SK-N-MC (cell line): ENCODE measurements at regions not wholly inside any gene's neighbourhood (a gene's known extent, or its start where the extent isn't known, plus 50 kb on each side); places are given as distances from the start of the nearest gene placed in this dataset.

Experiments
- DNase-seq: peaks from one replicate; pipeline ENCODE4 v3.0.0-alpha.2; 2011; ENCODE audit warnings: low read depth, low spot score
- H3K27ac ChIP-seq: fragments of 200-600 bp; sonication (generic); 2 replicates; pipeline ENCODE4 v1.5.1; 2016; ENCODE audit warnings: mixed run types
- H3K36me3 ChIP-seq: fragments of 200-600 bp; sonication (generic); 2 replicates; pipeline ENCODE4 v1.6.1; 2017; ENCODE audit warnings: antibody characterized with exemption, low read length, mixed read lengths; ENCODE audit not compliant: insufficient read depth
- H3K4me3 ChIP-seq: fragments of 200-600 bp; sonication (generic); 2 replicates; pipeline ENCODE4 v1.5.1; 2016
- H3K9ac ChIP-seq: fragments of 200-600 bp; sonication (generic); 2 replicates; pipeline ENCODE4 v1.8.0; 2017; ENCODE audit warnings: mixed run types, mixed read lengths; ENCODE audit not compliant: insufficient read length
- H3K9me3 ChIP-seq: fragments of 200-600 bp; sonication (generic); 2 replicates; pipeline ENCODE4 v1.6.1; 2017; ENCODE audit warnings: low read depth, mild to moderate bottlenecking, antibody characterized with exemption, low read length, moderate library complexity, mixed read lengths
- EZH2 ChIP-seq: fragments of 200-600 bp; sonication (generic); IDR thresholded peaks from one replicate; pipeline ENCODE4 v1.6.1; 2017; ENCODE audit warnings: antibody characterized with exemption
- FOXP2 ChIP-seq: optimal IDR thresholded peaks from 2 replicates; pipeline ENCODE3; 2011; ENCODE audit warnings: mild to moderate bottlenecking, moderate library complexity; ENCODE audit not compliant: insufficient read depth; ENCODE audit errors: extremely low read length, control extremely low read depth
- POLR2AphosphoS5 ChIP-seq: IDR thresholded peaks from 2 replicates; pipeline ENCODE4 v1.6.1; 2012; ENCODE audit warnings: mild to moderate bottlenecking, low read depth, low read length, borderline replicate concordance

DNA sequence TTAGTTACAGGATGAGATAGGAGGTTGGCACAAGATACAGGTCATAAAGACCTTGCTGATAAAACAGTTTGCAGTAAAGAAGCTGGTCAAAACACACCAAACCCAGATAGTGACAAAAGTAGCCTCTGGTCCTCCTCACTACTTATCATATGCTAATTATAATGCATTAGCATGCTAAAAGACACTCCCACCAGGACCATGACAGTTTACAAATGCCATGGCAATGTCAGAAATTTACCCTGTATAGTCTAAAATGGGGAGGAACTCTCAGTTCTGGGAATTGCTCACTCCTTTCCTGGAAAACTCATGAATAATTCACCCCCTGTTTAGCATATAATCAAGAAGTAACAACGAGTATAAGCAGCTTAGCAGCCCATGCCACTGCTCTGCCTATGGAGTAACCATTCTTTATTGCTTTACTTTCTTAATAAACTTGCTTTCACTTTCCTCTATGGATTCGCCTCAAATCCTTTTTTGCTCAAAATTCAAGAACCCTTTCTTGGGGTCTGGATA lies 1254.4 kb downstream of the PCDH7 start:
- no peak overlapping the region for H3K4me3 ChIP-seq
- no peaks in the 10 kb centered on the region for H3K36me3 ChIP-seq
- H3K27ac ChIP-seq: no peak overlapping the region
- TF ChIP-seq FOXP2 (no peak), POLR2AphosphoS5 (no peak), EZH2 (no peak)
- no peak for DNase-seq
- no peaks in the 10 kb centered on the region for H3K9me3 ChIP-seq
- no peak overlapping the region for H3K9ac ChIP-seq

DNA sequence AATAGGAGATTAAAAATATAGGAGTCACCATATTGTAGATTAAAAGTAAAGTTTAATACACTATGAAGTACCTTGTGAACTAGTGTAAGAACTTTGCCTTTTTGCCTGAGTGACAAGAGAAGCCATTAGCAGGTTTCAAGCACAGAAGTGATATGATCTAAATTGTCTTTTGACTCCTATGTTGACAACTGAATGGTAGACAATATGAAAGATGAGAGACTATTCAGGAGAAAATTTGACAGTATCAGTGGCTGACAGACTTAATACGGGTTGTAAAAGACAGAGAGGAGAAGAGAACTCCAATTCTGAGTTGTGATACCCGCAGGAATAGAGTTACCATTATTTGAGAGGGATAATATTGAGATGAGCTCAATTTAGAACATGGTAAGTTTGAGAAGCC lies 1259.8 kb downstream of the PCDH7 start:
- no peak for DNase-seq
- no peak overlapping the region for H3K9ac ChIP-seq
- H3K4me3 ChIP-seq: no peak overlapping the region
- no peaks in the 10 kb centered on the region for H3K36me3 ChIP-seq
- TF ChIP-seq FOXP2: no peak
- no peak for TF ChIP-seq POLR2AphosphoS5
- no peak for TF ChIP-seq EZH2
- no peak overlapping the region for H3K27ac ChIP-seq
- no peaks in the 10 kb centered on the region for H3K9me3 ChIP-seq

DNA sequence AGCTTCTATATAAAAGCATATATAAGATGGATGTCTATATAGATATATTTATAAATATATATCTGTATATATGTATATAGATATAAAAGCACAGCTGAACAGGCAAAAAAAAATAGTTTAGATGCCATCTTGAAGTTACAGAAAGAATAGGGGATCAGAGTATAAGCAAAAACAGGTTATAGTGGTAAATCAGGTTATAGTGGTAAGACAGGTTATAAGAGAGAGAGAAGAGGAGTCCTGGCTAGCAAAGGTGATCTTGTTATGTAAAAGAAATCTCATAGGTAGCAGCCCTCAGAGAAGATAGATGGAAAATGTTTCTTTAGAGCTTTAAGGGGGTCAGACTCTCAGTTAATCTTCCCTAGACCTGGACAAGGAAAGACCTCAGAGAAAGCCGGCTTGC lies 1263.1 kb downstream of the PCDH7 start:
- no peak overlapping the region for H3K9ac ChIP-seq
- H3K4me3 ChIP-seq: no peak overlapping the region
- H3K9me3 ChIP-seq: no peaks in the 10 kb centered on the region
- no peaks in the 10 kb centered on the region for H3K36me3 ChIP-seq
- no peak for TF ChIP-seq FOXP2
- no peak for TF ChIP-seq EZH2
- TF ChIP-seq POLR2AphosphoS5: no peak
- H3K27ac ChIP-seq: no peak overlapping the region
- no peak for DNase-seq

DNA sequence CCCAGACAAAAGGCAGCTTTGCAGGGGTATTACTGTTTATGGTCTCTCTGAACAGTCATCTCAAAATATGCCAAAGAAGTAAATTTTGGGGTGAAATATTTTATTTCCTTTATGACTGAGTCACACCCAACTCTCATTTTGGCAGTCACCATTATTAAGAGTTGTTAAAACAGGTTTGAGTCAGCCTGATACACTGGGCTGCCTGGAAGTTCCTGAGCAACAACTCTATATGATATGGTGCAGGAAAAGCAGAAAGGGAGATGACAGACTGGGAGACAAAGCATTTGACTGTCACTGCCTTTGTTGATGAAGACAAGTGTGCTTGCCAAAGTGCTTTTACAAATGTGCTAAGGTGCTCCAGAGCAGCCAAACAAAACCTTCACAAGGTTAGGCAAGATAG lies 1263.5 kb downstream of the PCDH7 start:
- Histone ChIP-seq H3K4me3 (no peak overlapping the region), H3K9me3 (no peaks in the 10 kb centered on the region), H3K27ac (no peak overlapping the region), H3K9ac (no peak overlapping the region), H3K36me3 (no peaks in the 10 kb centered on the region)
- TF ChIP-seq FOXP2 (no peak), POLR2AphosphoS5 (no peak), EZH2 (no peak)
- DNase-seq: no peak

DNA sequence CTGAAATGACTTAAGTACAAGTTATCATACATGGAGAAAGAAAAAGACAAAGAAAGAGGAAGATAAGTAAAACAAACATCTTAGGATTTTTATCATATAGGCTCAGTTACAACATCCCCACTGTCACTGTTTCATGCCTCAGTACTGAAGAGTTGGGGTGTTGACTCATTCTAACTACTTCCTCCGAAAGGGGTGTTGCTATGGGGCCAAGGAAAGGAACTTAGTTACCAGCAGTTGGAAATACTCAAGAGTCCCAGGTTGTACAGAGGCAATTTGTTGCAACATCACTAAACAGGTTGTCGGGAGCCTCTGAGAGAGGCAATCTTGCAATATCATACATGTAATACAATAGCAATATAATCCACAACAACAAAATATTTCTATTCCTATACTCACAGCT lies 1264.7 kb downstream of the PCDH7 start:
- H3K9ac ChIP-seq: no peak overlapping the region
- DNase-seq: no peak

DNA sequence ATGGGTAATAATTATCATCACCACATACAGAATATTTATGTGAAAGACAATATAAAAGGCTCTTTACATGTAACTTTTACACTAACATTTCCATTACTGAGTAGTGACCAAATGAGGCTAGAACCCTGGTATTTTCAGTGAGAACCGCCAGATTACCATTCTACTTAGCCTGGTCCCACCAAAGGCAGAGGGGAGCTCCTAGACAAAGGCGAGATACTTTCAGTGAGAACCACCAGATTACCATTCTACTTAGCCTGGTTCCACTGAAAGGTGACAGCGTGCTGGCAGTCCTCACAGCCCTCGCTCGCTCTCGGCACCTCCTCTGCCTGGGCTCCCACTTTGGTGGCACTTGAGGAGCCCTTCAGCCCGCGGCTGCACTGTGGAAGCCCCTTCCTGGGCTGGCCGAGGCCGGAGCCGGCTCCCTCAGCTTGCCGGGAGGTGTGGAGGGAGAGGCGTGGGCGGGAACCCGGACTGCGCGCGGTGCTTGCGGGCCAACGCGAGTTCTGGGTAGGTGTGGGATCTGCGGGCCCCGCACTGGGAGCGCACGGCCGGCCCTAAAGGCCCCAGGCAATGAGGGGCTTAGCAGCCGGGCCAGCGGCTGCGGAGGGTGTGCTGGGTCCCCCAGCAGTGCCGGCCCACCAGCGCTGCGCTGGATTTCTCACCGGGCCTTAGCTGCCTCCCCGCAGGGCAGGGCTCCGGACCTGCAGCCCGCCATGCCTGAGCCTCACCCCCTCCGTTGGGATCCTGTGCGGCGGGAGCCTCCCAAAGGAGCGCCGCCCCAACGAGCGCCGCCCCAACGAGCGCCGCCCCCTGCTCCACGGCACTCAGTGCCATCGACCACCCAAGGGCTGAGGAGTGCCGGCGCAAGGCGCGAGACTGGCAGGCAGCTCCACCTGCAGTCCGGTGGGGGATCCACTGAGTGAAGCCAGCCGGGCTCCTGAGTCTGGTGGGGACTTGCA lies 1276.1 kb downstream of the PCDH7 start:
- H3K4me3 ChIP-seq: no peak overlapping the region
- TF ChIP-seq POLR2AphosphoS5: no peak
- no peak for TF ChIP-seq EZH2
- no peak for TF ChIP-seq FOXP2
- H3K9ac ChIP-seq: no peak overlapping the region
- no peaks in the 10 kb centered on the region for H3K9me3 ChIP-seq
- no peak for DNase-seq
- no peak overlapping the region for H3K27ac ChIP-seq
- H3K36me3 ChIP-seq: no peaks in the 10 kb centered on the region

More for the DNA sequence above, 1264.7 kb downstream of the PCDH7 start:
- no peaks in the 10 kb centered on the region for H3K36me3 ChIP-seq
- no peak overlapping the region for H3K4me3 ChIP-seq
- no peaks in the 10 kb centered on the region for H3K9me3 ChIP-seq
- TF ChIP-seq POLR2AphosphoS5: no peak
- TF ChIP-seq FOXP2: no peak
- TF ChIP-seq EZH2: no peak
- no peak overlapping the region for H3K27ac ChIP-seq

DNA sequence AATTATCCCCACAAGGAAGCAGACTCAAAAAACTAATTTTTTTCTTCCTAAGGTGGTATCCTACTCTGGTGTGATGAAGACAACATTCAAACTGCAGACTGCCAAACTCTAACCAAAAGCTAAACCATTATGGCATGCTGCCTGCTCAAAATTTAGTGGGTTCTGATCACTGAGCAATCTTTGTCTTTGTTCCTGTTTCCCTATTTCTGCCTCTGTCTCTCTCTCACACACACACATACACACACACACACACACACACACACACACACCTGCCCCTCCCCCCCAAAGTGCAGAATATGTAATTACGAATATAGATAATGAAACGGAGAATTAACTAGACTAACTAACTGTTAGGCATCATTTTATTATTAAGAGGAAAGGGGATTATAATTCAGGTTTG lies 1278.6 kb downstream of the PCDH7 start:
- TF ChIP-seq EZH2: no peak
- no peak for TF ChIP-seq FOXP2
- TF ChIP-seq POLR2AphosphoS5: no peak
- Histone ChIP-seq H3K4me3 (no peak overlapping the region), H3K9me3 (no peaks in the 10 kb centered on the region), H3K9ac (no peak overlapping the region), H3K27ac (no peak overlapping the region), H3K36me3 (no peaks in the 10 kb centered on the region)
- DNase-seq: no peak

DNA sequence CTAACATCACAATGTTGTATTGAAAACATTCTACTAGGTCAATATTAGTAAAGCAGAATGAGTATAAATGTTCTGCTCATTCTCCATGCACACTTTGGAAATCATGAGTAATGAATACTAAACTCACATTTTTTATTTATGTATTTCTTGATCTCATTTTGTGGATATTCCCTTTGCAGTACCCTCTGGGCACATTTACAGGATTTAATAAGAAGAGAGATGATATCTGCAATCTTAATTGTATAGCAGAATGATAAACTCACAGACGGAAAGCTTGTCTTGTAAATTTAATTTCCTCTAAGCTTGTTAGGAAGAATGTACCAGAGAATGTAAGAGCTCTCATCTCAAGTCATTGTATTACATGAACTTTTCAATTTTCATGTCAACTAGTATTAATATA lies 1279.7 kb downstream of the PCDH7 start:
- no peaks in the 10 kb centered on the region for H3K9me3 ChIP-seq
- no peak for TF ChIP-seq FOXP2
- TF ChIP-seq EZH2: no peak
- TF ChIP-seq POLR2AphosphoS5: no peak
- H3K4me3 ChIP-seq: no peak overlapping the region
- H3K36me3 ChIP-seq: no peaks in the 10 kb centered on the region
- no peak overlapping the region for H3K27ac ChIP-seq
- no peak for DNase-seq
- H3K9ac ChIP-seq: no peak overlapping the region
